Progenitor cell of endocrine pancreas (in vitro differentiated cells): ENCODE measurements at regions not wholly inside any gene's neighbourhood (a gene's known extent, or its start where the extent isn't known, plus 50 kb on each side); places are given as distances from the start of the nearest gene placed in this dataset.
"Not testable (repeated sequence)": the region's sequence is repeated elsewhere in the genome, so short reads cannot be mapped to it uniquely, and the experiment has no call there.

Experiments used
- DNase-seq: peaks from one replicate; pipeline ENCODE4 v3.0.0; 2021; ENCODE audit warnings: low spot score; ENCODE audit not compliant: unreplicated experiment
- H3K27ac Mint-ChIP-seq: 2 replicates; pipeline ENCODE4 v1.8.0; 2021; ENCODE audit warnings: mild to moderate bottlenecking, moderate library complexity, mixed read lengths
- H3K27me3 Mint-ChIP-seq: 2 replicates; pipeline ENCODE4 v1.8.0; 2021; ENCODE audit warnings: mixed read lengths
- H3K36me3 Mint-ChIP-seq: 2 replicates; pipeline ENCODE4 v1.8.0; 2022; ENCODE audit warnings: mixed read lengths; ENCODE audit not compliant: insufficient read depth
- H3K4me1 Mint-ChIP-seq: 2 replicates; pipeline ENCODE4 v1.8.0; 2021; ENCODE audit warnings: low read depth, mixed read lengths
- H3K4me3 Mint-ChIP-seq: 2 replicates; pipeline ENCODE4 v1.8.0; 2021; ENCODE audit warnings: low read depth, mild to moderate bottlenecking, moderate library complexity, mixed read lengths
- H3K9me3 Mint-ChIP-seq: 2 replicates; pipeline ENCODE4 v1.8.0; 2021; ENCODE audit warnings: low read depth, mixed read lengths
- CTCF ChIP-seq: fragments of 200-600 bp; sonication (generic); IDR thresholded peaks from one replicate; pipeline ENCODE4 v1.5.0; 2021; ENCODE audit warnings: antibody characterized with exemption, mild to moderate bottlenecking; ENCODE audit not compliant: unreplicated experiment

- no peak for DNase-seq
- Mint-ChIP-seq H3K9me3 (peaks cover 3% of the 10 kb centered on the region), H3K36me3 (no peaks in the 10 kb centered on the region), H3K4me1 (peaks cover 2% of the 10 kb centered on the region), H3K4me3 (no peak overlapping the region), H3K27ac (no peak overlapping the region), H3K27me3 (no peaks in the 10 kb centered on the region)
- no peak for TF ChIP-seq CTCF
Observed at GRCh38 chr16:79986352-79986751, 385.8 kb upstream of the MAF start.

DNA sequence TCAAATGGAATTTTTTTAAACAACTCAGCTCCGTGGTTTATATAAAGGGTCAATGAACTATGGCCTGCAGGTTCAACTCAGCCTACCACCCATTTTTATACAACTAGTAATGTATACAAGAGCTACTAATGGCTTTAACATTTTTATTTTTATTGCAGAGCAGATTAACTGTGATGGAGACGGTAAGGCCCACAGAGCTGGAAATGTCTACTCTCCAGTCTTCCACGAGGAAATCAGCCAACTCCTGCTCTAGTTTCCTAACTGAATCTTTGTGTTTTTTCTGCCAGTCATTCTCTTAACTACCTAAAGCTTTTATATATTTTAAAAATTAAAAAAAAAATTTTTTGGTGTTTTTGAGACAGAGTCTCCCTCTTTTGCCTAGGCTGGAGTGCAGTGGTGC is 385.1 kb upstream of the MAF start:
- DNase-seq, result no peak
- no peaks in the 10 kb centered on the region for H3K27me3 Mint-ChIP-seq
- H3K27ac Mint-ChIP-seq, result no peak overlapping the region
- TF ChIP-seq CTCF, result no peak
- H3K4me1 Mint-ChIP-seq, result peaks cover 5% of the 10 kb centered on the region
- H3K36me3 Mint-ChIP-seq, result no peaks in the 10 kb centered on the region
- H3K4me3 Mint-ChIP-seq, result no peak overlapping the region
- peaks cover 3% of the 10 kb centered on the region for H3K9me3 Mint-ChIP-seq

DNA sequence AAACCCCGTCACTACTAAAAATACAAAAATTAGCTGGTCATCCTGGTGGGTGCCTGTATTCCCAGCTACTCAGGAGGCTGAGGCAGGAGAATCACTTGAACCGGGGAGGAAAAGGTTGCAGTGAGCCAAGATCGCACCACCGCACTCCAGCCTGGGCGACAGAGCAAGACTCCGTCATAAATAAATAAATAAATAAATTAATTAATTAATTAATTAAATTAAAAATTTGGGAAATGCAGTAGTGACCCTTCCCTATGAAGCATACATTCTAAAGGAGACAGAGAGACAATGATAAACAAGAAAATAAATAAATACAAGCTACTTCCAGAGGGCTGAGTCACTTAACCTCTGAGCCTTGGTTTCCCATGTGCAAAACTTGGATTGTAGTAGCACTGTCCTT is 383.6 kb upstream of the MAF start:
- not testable (repeated sequence) for H3K4me3 Mint-ChIP-seq, H3K4me1 Mint-ChIP-seq, H3K9me3 Mint-ChIP-seq, H3K27me3 Mint-ChIP-seq, DNase-seq, H3K36me3 Mint-ChIP-seq, H3K27ac Mint-ChIP-seq

- Mint-ChIP-seq H3K27ac (no peak overlapping the region), H3K4me3 (no peak overlapping the region), H3K36me3 (no peaks in the 10 kb centered on the region), H3K4me1 (peaks cover 6% of the 10 kb centered on the region), H3K9me3 (peaks cover 3% of the 10 kb centered on the region), H3K27me3 (peaks cover 8% of the 10 kb centered on the region)
- DNase-seq, result no peak
- no peak for TF ChIP-seq CTCF
Observed at GRCh38 chr16:79982862-79983261, 382.3 kb upstream of the MAF start.

GRCh38 chr16:79982361-79982760 is 381.8 kb upstream of the MAF start:
- Mint-ChIP-seq H3K27ac (no peak overlapping the region), H3K4me3 (no peak overlapping the region), H3K4me1 (peaks cover 6% of the 10 kb centered on the region), H3K27me3 (peaks cover 8% of the 10 kb centered on the region), H3K36me3 (no peaks in the 10 kb centered on the region), H3K9me3 (peaks cover 2% of the 10 kb centered on the region)
- no peak for TF ChIP-seq CTCF
- DNase-seq, result no peak

- H3K36me3 Mint-ChIP-seq, result no peaks in the 10 kb centered on the region
- TF ChIP-seq CTCF, result no peak
- DNase-seq, result no peak
- no peak overlapping the region for H3K27ac Mint-ChIP-seq
- H3K4me3 Mint-ChIP-seq, result no peak overlapping the region
- H3K4me1 Mint-ChIP-seq, result peaks cover 6% of the 10 kb centered on the region
- peaks cover 2% of the 10 kb centered on the region for H3K9me3 Mint-ChIP-seq
- peaks cover 10% of the 10 kb centered on the region for H3K27me3 Mint-ChIP-seq
Observed at GRCh38 chr16:79981814-79982213, 381.3 kb upstream of the MAF start.
